Neural crest cell (in vitro differentiated cells): ENCODE measurements at regions not wholly inside any gene's neighbourhood (a gene's known extent, or its start where the extent isn't known, plus 50 kb on each side); places are given as distances from the start of the nearest gene placed in this dataset.

Source experiments
- DNase-seq: peaks from one replicate; pipeline ENCODE4 v3.0.0; 2021; ENCODE audit warnings: low read depth, mixed read lengths, low spot score
- H3K27ac Mint-ChIP-seq: one replicate; pipeline ENCODE4 v1.8.0; 2021; ENCODE audit warnings: mild to moderate bottlenecking, mixed read lengths; ENCODE audit not compliant: unreplicated experiment
- H3K27me3 Mint-ChIP-seq: 2 replicates; pipeline ENCODE4 v1.8.0; 2021; ENCODE audit warnings: low read depth, mild to moderate bottlenecking, mixed read lengths
- H3K36me3 Mint-ChIP-seq: 2 replicates; pipeline ENCODE4 v1.8.0; 2021; ENCODE audit warnings: low read depth, mild to moderate bottlenecking, mixed read lengths
- H3K4me1 Mint-ChIP-seq: 2 replicates; pipeline ENCODE4 v1.8.0; 2021; ENCODE audit warnings: mixed read lengths
- H3K4me3 Mint-ChIP-seq: one replicate; pipeline ENCODE4 v1.8.0; 2021; ENCODE audit warnings: mild to moderate bottlenecking, mixed read lengths
- H3K9me3 Mint-ChIP-seq: 2 replicates; pipeline ENCODE4 v1.8.0; 2021; ENCODE audit warnings: mixed read lengths
- CTCF ChIP-seq: fragments of 200-600 bp; sonication (generic); conservative IDR thresholded peaks from 2 replicates; pipeline ENCODE4 v1.5.0; 2021; ENCODE audit warnings: antibody characterized with exemption, mild to moderate bottlenecking

DNA sequence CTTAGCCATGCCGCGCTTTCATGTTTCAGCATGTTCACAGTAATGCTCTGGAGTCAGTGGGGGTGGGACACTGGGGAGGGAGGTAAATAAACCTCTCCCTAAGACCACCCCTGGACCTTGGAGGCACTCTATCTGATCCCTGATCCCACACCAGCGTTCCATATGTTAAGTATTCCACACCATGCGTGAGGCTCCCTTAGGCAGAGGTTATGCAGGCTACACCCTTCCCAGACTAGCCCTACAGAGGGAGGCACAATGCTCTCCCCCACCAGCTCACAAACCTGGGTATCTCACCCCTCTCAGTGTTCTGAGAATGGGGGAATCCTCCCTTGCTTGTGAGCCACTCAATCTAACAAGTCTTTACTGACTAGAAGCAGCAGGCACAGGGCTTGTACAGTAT, 1610.4 kb upstream of the ZEB2 start:
- Mint-ChIP-seq H3K4me3 (no peak overlapping the region), H3K27ac (no peak overlapping the region), H3K36me3 (peaks cover 6% of the 10 kb centered on the region), H3K4me1 (peaks cover 5% of the 10 kb centered on the region), H3K9me3 (peaks cover 3% of the 10 kb centered on the region), H3K27me3 (no peaks in the 10 kb centered on the region)
- no peak for TF ChIP-seq CTCF
- DNase-seq = no peak

DNA sequence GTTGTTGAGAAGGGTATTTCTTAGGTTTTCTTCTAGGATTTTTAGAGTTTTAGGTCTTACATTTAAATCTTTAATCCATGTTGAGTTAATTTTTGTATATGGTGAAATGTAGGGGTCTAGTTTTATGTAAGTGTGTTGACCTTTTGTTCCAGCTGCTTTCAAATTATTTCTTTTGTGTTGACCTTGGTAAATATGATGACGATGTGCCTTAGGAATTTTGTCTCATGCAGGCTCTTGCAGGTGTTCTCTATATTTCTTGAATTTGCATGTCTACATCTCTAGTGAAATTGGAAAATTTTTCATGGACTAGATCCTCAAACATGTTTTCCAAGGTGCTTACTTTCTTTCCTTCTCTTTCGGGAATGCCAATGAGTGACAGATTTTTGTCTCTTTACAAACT, 1609.3 kb upstream of the ZEB2 start:
- H3K27ac Mint-ChIP-seq = no peak overlapping the region
- H3K4me1 Mint-ChIP-seq = no peaks in the 10 kb centered on the region
- H3K4me3 Mint-ChIP-seq = no peak overlapping the region
- TF ChIP-seq CTCF = no peak
- H3K9me3 Mint-ChIP-seq = peaks cover 3% of the 10 kb centered on the region
- peaks cover 6% of the 10 kb centered on the region for H3K36me3 Mint-ChIP-seq
- no peaks in the 10 kb centered on the region for H3K27me3 Mint-ChIP-seq
- no peak for DNase-seq

GRCh38 chr2:146128216-146128615, 1608.3 kb upstream of the ZEB2 start:
- TF ChIP-seq CTCF = no peak
- Mint-ChIP-seq H3K4me1 (no peaks in the 10 kb centered on the region), H3K4me3 (no peak overlapping the region), H3K9me3 (peaks cover 6% of the 10 kb centered on the region), H3K27me3 (no peaks in the 10 kb centered on the region), H3K36me3 (peaks cover 6% of the 10 kb centered on the region), H3K27ac (no peak overlapping the region)
- no peak for DNase-seq

GRCh38 chr2:146125551-146125950, 1605.6 kb upstream of the ZEB2 start:
- H3K36me3 Mint-ChIP-seq = peaks cover 6% of the 10 kb centered on the region
- no peak for DNase-seq
- no peak overlapping the region for H3K4me3 Mint-ChIP-seq
- H3K4me1 Mint-ChIP-seq = peaks cover 4% of the 10 kb centered on the region
- no peak overlapping the region for H3K27ac Mint-ChIP-seq
- H3K9me3 Mint-ChIP-seq = peaks cover 6% of the 10 kb centered on the region
- no peak for TF ChIP-seq CTCF
- no peaks in the 10 kb centered on the region for H3K27me3 Mint-ChIP-seq

DNA sequence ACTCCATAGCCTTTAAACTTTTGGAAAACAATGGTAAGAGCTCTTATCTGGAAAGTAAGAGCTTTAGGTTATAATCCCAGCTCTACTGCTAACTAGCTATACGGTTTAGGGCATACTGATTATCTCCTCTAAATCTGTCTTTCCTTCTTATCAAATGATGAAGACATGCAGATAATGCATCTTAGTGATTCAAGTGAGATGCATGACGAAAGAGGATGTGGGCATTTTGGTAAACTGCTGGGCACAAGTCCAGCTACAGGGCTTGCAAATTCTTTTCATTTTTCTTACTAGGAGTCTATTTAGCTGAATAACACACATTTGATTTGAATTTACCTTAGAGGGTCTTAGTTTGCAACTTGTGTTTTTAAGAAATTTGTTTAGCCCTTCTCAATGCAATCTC, 1604.8 kb upstream of the ZEB2 start:
- Mint-ChIP-seq H3K9me3 (peaks cover 6% of the 10 kb centered on the region), H3K27me3 (no peaks in the 10 kb centered on the region), H3K36me3 (peaks cover 6% of the 10 kb centered on the region), H3K4me3 (no peak overlapping the region), H3K4me1 (peaks cover 9% of the 10 kb centered on the region), H3K27ac (no peak overlapping the region)
- DNase-seq = no peak
- TF ChIP-seq CTCF = no peak

DNA sequence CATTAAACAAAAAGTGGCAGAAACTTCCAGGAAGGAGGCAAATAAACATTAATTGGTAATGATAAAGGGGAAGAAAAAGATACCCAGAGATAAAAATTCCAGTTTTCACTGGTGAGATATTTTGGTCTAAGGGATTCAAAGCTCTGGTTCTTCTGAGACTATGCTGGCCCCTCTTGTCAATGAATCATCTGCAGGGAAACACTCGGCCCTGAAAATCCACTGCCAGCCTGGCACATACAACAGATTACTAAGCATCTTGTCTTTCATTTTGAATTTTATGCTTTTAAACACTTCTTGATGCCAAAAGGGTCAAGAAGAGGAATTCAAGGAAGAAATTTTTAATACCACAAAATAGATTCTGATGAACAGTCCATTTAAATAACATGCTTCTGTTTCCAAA, 1603.8 kb upstream of the ZEB2 start:
- TF ChIP-seq CTCF = no peak
- peaks cover 6% of the 10 kb centered on the region for H3K9me3 Mint-ChIP-seq
- H3K4me3 Mint-ChIP-seq = no peak overlapping the region
- peaks cover 6% of the 10 kb centered on the region for H3K36me3 Mint-ChIP-seq
- no peak for DNase-seq
- no peaks in the 10 kb centered on the region for H3K27me3 Mint-ChIP-seq
- H3K27ac Mint-ChIP-seq = no peak overlapping the region
- peaks cover 9% of the 10 kb centered on the region for H3K4me1 Mint-ChIP-seq
